SK-MEL-5 (cell line): ENCODE measurements at regions not wholly inside any gene's neighbourhood (a gene's known extent, or its start where the extent isn't known, plus 50 kb on each side); places are given as distances from the start of the nearest gene placed in this dataset.
A peak's percentile ranks its signal among the peaks of the same experiment; 100 is the strongest.
"Not testable (repeated sequence)": the region's sequence is repeated elsewhere in the genome, so short reads cannot be mapped to it uniquely, and the experiment has no call there.

ENCODE experiments used
- DNase-seq: peaks from one replicate; pipeline ENCODE4 v3.0.0-alpha.2; 2016; ENCODE audit warnings: low read depth, low spot score
- in situ Hi-C: cut with HindIII; loops from 2 replicates; pipeline ENCODE4 v1.10.0; 2016; ENCODE audit warnings: low sequenced_read_pairs, high pct_unique_total_duplicates, low pct_unique_long_range_greater_than_20kb

GRCh38 chr1:99550198-99550597 lies 95.7 kb upstream of the PALMD start:
- DNase-seq: no peak
- in situ Hi-C loops: no loop called here

GRCh38 chr1:99551812-99552614 lies 93.9 kb upstream of the PALMD start:
- no peak for DNase-seq
- in situ Hi-C loops: no loop called here

- in situ Hi-C loops: no loop called here
- no peak for DNase-seq
Observed at GRCh38 chr1:99553301-99553700, 92.6 kb upstream of the PALMD start.

GRCh38 chr1:99553819-99554218 lies 92.1 kb upstream of the PALMD start:
- DNase-seq, in situ Hi-C loops: not testable (repeated sequence)

GRCh38 chr1:99554727-99555126 lies 91.2 kb upstream of the PALMD start:
- DNase-seq: no peak
- in situ Hi-C loops: no loop called here

GRCh38 chr1:99557546-99558202 lies 88.2 kb upstream of the PALMD start:
- no peak for DNase-seq
- in situ Hi-C loops: no loop called here

- no peak for DNase-seq
- in situ Hi-C loops: no loop called here
Observed at GRCh38 chr1:99559166-99559565, 86.7 kb upstream of the PALMD start.

GRCh38 chr1:99560207-99561040 lies 85.5 kb upstream of the PALMD start:
- DNase-seq: no peak
- in situ Hi-C loops: no loop called here

- in situ Hi-C loops: no loop called here
- DNase-seq: no peak
Observed at GRCh38 chr1:99561952-99562351, 84.0 kb upstream of the PALMD start.

- DNase-seq: no peak
- in situ Hi-C loops: no loop called here
Observed at GRCh38 chr1:99565606-99566289, 80.2 kb upstream of the PALMD start.

- in situ Hi-C loops: no loop called here
Observed at GRCh38 chr1:99566290-99567021, 79.5 kb upstream of the PALMD start.

GRCh38 chr1:99570486-99571089 lies 75.3 kb upstream of the PALMD start:
- in situ Hi-C loops: no loop called here
- no peak for DNase-seq

More at GRCh38 chr1:99566290-99567021, 79.5 kb upstream of the PALMD start:
- no peak for DNase-seq

- DNase-seq: no peak
- in situ Hi-C loops: no loop called here
Observed at GRCh38 chr1:99571092-99571734, 74.7 kb upstream of the PALMD start.

- in situ Hi-C loops: no loop called here
- DNase-seq: no peak
Observed at GRCh38 chr1:99573431-99574217, 72.3 kb upstream of the PALMD start.

GRCh38 chr1:99577313-99577712 lies 68.6 kb upstream of the PALMD start:
- in situ Hi-C loops: no loop called here
- DNase-seq: no peak

GRCh38 chr1:99579691-99580172 lies 66.2 kb upstream of the PALMD start:
- DNase-seq: peak; percentile 53
- in situ Hi-C loops: no loop called here
